ENCODE measurements at regions not wholly inside any gene's neighbourhood (a gene's known extent, or its start where the extent isn't known, plus 50 kb on each side); places are given as distances from the start of the nearest gene placed in this dataset.

DNA sequence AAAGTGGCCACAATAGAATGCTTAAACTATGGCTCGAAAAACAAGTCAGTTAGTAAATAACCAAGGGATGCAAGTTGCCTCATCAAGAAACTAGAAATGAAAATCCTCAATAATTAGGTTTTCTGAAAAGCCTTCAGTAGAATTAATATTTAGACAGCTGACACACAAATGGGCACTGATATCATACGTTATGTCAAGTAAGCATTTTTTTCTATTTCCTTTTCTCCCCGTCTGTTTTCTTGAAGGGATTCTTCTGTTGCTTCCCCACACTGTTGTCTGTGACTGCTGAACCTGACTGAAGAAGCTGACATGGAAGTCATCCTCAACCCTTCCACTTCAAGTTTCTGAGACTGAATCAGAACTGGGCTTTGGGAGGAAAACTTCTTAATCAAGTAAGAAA is 151.8 kb upstream of the CADM2 start:
- TF ChIP-seq, protein P1, sequence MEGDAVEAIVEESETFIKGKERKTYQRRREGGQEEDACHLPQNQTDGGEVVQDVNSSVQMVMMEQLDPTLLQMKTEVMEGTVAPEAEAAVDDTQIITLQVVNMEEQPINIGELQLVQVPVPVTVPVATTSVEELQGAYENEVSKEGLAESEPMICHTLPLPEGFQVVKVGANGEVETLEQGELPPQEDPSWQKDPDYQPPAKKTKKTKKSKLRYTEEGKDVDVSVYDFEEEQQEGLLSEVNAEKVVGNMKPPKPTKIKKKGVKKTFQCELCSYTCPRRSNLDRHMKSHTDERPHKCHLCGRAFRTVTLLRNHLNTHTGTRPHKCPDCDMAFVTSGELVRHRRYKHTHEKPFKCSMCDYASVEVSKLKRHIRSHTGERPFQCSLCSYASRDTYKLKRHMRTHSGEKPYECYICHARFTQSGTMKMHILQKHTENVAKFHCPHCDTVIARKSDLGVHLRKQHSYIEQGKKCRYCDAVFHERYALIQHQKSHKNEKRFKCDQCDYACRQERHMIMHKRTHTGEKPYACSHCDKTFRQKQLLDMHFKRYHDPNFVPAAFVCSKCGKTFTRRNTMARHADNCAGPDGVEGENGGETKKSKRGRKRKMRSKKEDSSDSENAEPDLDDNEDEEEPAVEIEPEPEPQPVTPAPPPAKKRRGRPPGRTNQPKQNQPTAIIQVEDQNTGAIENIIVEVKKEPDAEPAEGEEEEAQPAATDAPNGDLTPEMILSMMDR (IDR thresholded peaks at IDR 0.05; ENCODE audit: borderline replicate concordance, extremely low read depth, low read length, poor library complexity, severe bottlenecking) = no peak
- no peak for TF ChIP-seq EZH2 (IDR thresholded peaks at IDR 0.05; ENCODE audit: borderline replicate concordance, low read depth, low read length, severe bottlenecking)
- no peak overlapping the region for H3K9ac ChIP-seq (ENCODE audit: low read depth, low read length)
- no peaks in the 10 kb centered on the region for H3K36me3 ChIP-seq (ENCODE audit: insufficient read depth, low read length)
- H3K27me3 ChIP-seq (ENCODE audit: insufficient read depth, low read length, poor library complexity) = no peaks in the 10 kb centered on the region
- no peaks in the 10 kb centered on the region for H3K79me2 ChIP-seq (ENCODE audit: insufficient read depth, low read length)
- H2AFZ ChIP-seq (ENCODE audit: low read depth, low read length) = no peak overlapping the region
- H3K27ac ChIP-seq (ENCODE audit: low read length) = no peak overlapping the region
- H3K4me1 ChIP-seq (ENCODE audit: insufficient read depth, low read length) = no peaks in the 10 kb centered on the region
- no peak overlapping the region for H3K4me3 ChIP-seq (ENCODE audit: low read depth in 1 of 2, low read length in 2 of 2)
- no peak overlapping the region for H3K4me2 ChIP-seq (ENCODE audit: insufficient read depth, low read length)
- no peaks in the 10 kb centered on the region for H4K20me1 ChIP-seq (ENCODE audit: insufficient read depth, low read length)
- H3K9me3 ChIP-seq (ENCODE audit: insufficient read depth, low read length, severe bottlenecking) = no peaks in the 10 kb centered on the region
- DNase-seq (no peak), ATAC-seq (ENCODE audit: insufficient read depth, low read depth) (no peak)

DNA sequence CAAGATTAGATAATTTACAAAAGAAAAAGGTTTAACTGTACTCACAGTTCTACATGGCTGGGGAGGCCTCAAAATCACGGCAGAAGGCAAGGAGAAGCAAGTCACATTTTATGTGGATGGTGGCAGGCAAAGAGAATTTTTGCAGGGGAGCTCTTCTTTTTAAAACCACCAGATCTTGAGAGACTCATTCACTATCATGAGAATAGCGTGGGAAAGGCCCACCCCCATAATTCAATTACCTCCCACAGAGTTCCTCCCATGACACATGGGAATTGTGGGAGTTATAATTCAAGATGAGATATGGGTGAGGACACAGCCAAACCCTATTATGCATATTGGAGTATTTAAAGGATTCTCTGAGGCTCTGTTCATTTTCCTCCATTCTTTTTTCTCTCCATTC is 138.7 kb upstream of the CADM2 start:
- ATAC-seq (ENCODE audit: insufficient read depth, low read depth) (no peak), DNase-seq (no peak)
- Histone ChIP-seq H3K36me3 (ENCODE audit: insufficient read depth, low read length) (no peaks in the 10 kb centered on the region), H3K9ac (ENCODE audit: low read depth, low read length) (no peak overlapping the region), H3K4me3 (ENCODE audit: low read depth in 1 of 2, low read length in 2 of 2) (no peak overlapping the region), H3K79me2 (ENCODE audit: insufficient read depth, low read length) (no peaks in the 10 kb centered on the region), H3K27ac (ENCODE audit: low read length) (no peak overlapping the region), H4K20me1 (ENCODE audit: insufficient read depth, low read length) (no peaks in the 10 kb centered on the region), H3K4me1 (ENCODE audit: insufficient read depth, low read length) (no peaks in the 10 kb centered on the region), H3K9me3 (ENCODE audit: insufficient read depth, low read length, severe bottlenecking) (no peaks in the 10 kb centered on the region), H2AFZ (ENCODE audit: low read depth, low read length) (no peak overlapping the region), H3K4me2 (ENCODE audit: insufficient read depth, low read length) (no peak overlapping the region), H3K27me3 (ENCODE audit: insufficient read depth, low read length, poor library complexity) (no peaks in the 10 kb centered on the region)
- TF ChIP-seq, protein P1 (IDR thresholded peaks at IDR 0.05; ENCODE audit: borderline replicate concordance, extremely low read depth, low read length, poor library complexity, severe bottlenecking) = no peak
- no peak for TF ChIP-seq EZH2 (IDR thresholded peaks at IDR 0.05; ENCODE audit: borderline replicate concordance, low read depth, low read length, severe bottlenecking)

DNA sequence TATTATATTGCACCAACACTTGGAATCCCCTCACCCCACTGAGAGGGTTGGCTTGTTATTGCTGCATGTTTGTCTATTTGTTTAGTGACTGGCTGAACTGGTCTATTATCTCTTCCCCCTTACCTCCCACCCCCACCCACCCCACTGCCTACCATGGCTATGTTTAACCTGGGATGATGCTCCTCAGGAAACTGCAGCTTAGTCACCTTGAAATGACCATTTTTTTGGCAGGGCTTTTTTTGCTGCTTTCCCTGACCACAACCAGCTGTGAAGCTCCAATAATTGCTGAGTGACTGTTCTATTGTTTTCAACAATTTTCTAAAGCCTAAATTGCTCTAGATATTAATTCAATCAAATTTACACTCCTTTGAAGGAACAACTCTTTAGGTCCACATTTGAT is 137.9 kb upstream of the CADM2 start:
- no peak for TF ChIP-seq EZH2 (IDR thresholded peaks at IDR 0.05; ENCODE audit: borderline replicate concordance, low read depth, low read length, severe bottlenecking)
- TF ChIP-seq, protein P1 (IDR thresholded peaks at IDR 0.05; ENCODE audit: borderline replicate concordance, extremely low read depth, low read length, poor library complexity, severe bottlenecking) = no peak
- Histone ChIP-seq H3K27ac (ENCODE audit: low read length) (no peak overlapping the region), H3K36me3 (ENCODE audit: insufficient read depth, low read length) (no peaks in the 10 kb centered on the region), H3K4me2 (ENCODE audit: insufficient read depth, low read length) (no peak overlapping the region), H3K4me1 (ENCODE audit: insufficient read depth, low read length) (no peaks in the 10 kb centered on the region), H3K4me3 (ENCODE audit: low read depth in 1 of 2, low read length in 2 of 2) (no peak overlapping the region), H4K20me1 (ENCODE audit: insufficient read depth, low read length) (no peaks in the 10 kb centered on the region), H3K79me2 (ENCODE audit: insufficient read depth, low read length) (no peaks in the 10 kb centered on the region), H3K27me3 (ENCODE audit: insufficient read depth, low read length, poor library complexity) (no peaks in the 10 kb centered on the region), H2AFZ (ENCODE audit: low read depth, low read length) (no peak overlapping the region), H3K9ac (ENCODE audit: low read depth, low read length) (no peak overlapping the region), H3K9me3 (ENCODE audit: insufficient read depth, low read length, severe bottlenecking) (no peaks in the 10 kb centered on the region)
- no peak for ATAC-seq (ENCODE audit: insufficient read depth, low read depth)
- no peak for DNase-seq

DNA sequence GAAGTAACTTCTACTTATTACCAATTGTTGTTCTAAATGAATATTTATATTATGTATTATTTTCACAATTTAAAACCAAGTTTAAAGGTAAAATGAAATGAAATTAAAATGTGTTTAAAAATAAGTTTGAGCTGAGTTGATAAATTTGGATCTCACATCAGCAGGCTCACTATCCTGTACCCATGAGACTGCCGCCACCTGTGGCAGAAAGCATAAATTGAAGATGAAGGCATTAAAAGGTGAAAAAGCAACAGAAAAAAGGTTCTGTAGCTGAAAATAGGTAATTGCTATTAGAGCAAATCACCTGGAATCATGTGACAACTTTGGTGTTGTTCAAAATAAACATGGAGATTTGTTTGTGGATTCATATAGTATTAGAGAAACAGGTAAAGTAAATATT is 133.0 kb upstream of the CADM2 start:
- no peaks in the 10 kb centered on the region for H3K9me3 ChIP-seq (ENCODE audit: insufficient read depth, low read length, severe bottlenecking)
- no peaks in the 10 kb centered on the region for H3K36me3 ChIP-seq (ENCODE audit: insufficient read depth, low read length)
- no peak overlapping the region for H3K9ac ChIP-seq (ENCODE audit: low read depth, low read length)
- H3K79me2 ChIP-seq (ENCODE audit: insufficient read depth, low read length) = no peaks in the 10 kb centered on the region
- H3K27me3 ChIP-seq (ENCODE audit: insufficient read depth, low read length, poor library complexity) = no peaks in the 10 kb centered on the region
- ATAC-seq (ENCODE audit: insufficient read depth, low read depth) = no peak
- no peak for DNase-seq
- no peak for TF ChIP-seq EZH2 (IDR thresholded peaks at IDR 0.05; ENCODE audit: borderline replicate concordance, low read depth, low read length, severe bottlenecking)
- TF ChIP-seq, protein P1 (IDR thresholded peaks at IDR 0.05; ENCODE audit: borderline replicate concordance, extremely low read depth, low read length, poor library complexity, severe bottlenecking) = no peak
- H3K4me2 ChIP-seq (ENCODE audit: insufficient read depth, low read length) = no peak overlapping the region
- no peak overlapping the region for H3K4me3 ChIP-seq (ENCODE audit: low read depth in 1 of 2, low read length in 2 of 2)
- no peaks in the 10 kb centered on the region for H3K4me1 ChIP-seq (ENCODE audit: insufficient read depth, low read length)
- H2AFZ ChIP-seq (ENCODE audit: low read depth, low read length) = no peak overlapping the region
- H4K20me1 ChIP-seq (ENCODE audit: insufficient read depth, low read length) = no peaks in the 10 kb centered on the region
- no peak overlapping the region for H3K27ac ChIP-seq (ENCODE audit: low read length)
